HEK293 (cell line): ENCODE measurements at regions not wholly inside any gene's neighbourhood (a gene's known extent, or its start where the extent isn't known, plus 50 kb on each side); places are given as distances from the start of the nearest gene placed in this dataset.

Experiments used
- CTCF ChIA-PET: fragments of 350-600 bp; formaldehyde crosslinking; extraction: SDS; loops from one replicate; lab custom pipeline; 2021; ENCODE audit warnings: antibody characterized with exemption; lab: Yijun Ruan, JAX
- POLR2A ChIA-PET: fragments of 300-600 bp; formaldehyde crosslinking; extraction: SDS; loops from one replicate; lab custom pipeline; 2020; ENCODE audit warnings: antibody characterized with exemption, inconsistent platforms; lab: Yijun Ruan, JAX
- H3K27ac ChIP-seq: fragments of 200-500 bp; sonication (Bioruptor generic); 2 replicates; pipeline ENCODE4 v1.5.1; 2014; ENCODE audit warnings: low read depth, low read length, control low read depth, inconsistent platforms; ENCODE audit errors: extremely low read depth
- H3K36me3 ChIP-seq, 2 experiments: fragments of 200-500 bp in 1 of 2; sonication (Bioruptor generic) in 1 of 2; 1 replicate in 1 of 2; 2 replicates in 1 of 2; pipeline ENCODE4 v1.5.1; 2014 to 2017; ENCODE audit warnings: inconsistent platforms in 2 of 2, low read length in 2 of 2; ENCODE audit not compliant: control insufficient read depth in 2 of 2, insufficient read depth in 1 of 2
- H3K4me1 ChIP-seq: fragments of 200-500 bp; sonication (Bioruptor generic); 2 replicates; pipeline ENCODE4 v1.5.1; 2014; ENCODE audit warnings: mild to moderate bottlenecking, low read length, inconsistent platforms; ENCODE audit not compliant: control insufficient read depth, insufficient read depth
- H3K4me3 ChIP-seq: 2 replicates; pipeline ENCODE4 v1.5.1; 2011; ENCODE audit warnings: low read depth, mild to moderate bottlenecking, control low read depth, low read length, moderate library complexity
- H3K9me3 ChIP-seq: fragments of 200-500 bp; sonication (Bioruptor generic); 2 replicates; pipeline ENCODE4 v1.5.1; 2014; ENCODE audit warnings: low read depth, low read length, inconsistent platforms; ENCODE audit not compliant: control insufficient read depth, insufficient read depth
- KLF10 ChIP-seq: fragments of 450-650 bp; IDR thresholded peaks from 2 replicates; pipeline ENCODE4 v1.5.1; 2018; ENCODE audit warnings: missing biosample characterization, mild to moderate bottlenecking, missing genetic modification characterization
- MEIS1 ChIP-seq: sonication (generic); formaldehyde crosslinking; IDR thresholded peaks from 2 replicates; pipeline ENCODE4 v1.8.1; 2022; ENCODE audit warnings: missing genetic modification reagents, mild to moderate bottlenecking, borderline replicate concordance
- OSR2 ChIP-seq: fragments of 450-650 bp; formaldehyde crosslinking; IDR thresholded peaks from 2 replicates; pipeline ENCODE4 v1.5.1; 2016; ENCODE audit warnings: missing biosample characterization, missing genetic modification characterization
- REPIN1 ChIP-seq: fragments of 450-650 bp; formaldehyde crosslinking; IDR thresholded peaks from 2 replicates; pipeline ENCODE4 v1.5.1; 2017; ENCODE audit warnings: missing biosample characterization, missing genetic modification characterization, low read depth
- TRIM28 ChIP-seq: IDR thresholded peaks from 2 replicates; pipeline ENCODE4 v1.6.1; 2011; ENCODE audit warnings: low read length, control low read depth, borderline replicate concordance
- ZBTB20 ChIP-seq: fragments of 450-650 bp; formaldehyde crosslinking; IDR thresholded peaks from 2 replicates; pipeline ENCODE4 v1.5.1; 2016; ENCODE audit warnings: missing biosample characterization, missing genetic modification characterization
- ZFP41 ChIP-seq: fragments of 450-650 bp; formaldehyde crosslinking; IDR thresholded peaks from 2 replicates; pipeline ENCODE4 v1.5.1; 2016; ENCODE audit warnings: missing biosample characterization, missing genetic modification characterization, borderline replicate concordance
- ZNF10 ChIP-seq: fragments of 450-650 bp; formaldehyde crosslinking; IDR thresholded peaks from 2 replicates; pipeline ENCODE4 v1.5.1; 2017; ENCODE audit warnings: missing biosample characterization, missing genetic modification characterization
- ZNF211 ChIP-seq: fragments of 450-650 bp; formaldehyde crosslinking; IDR thresholded peaks from 2 replicates; pipeline ENCODE4 v1.5.1; 2016; ENCODE audit warnings: low read depth, missing biosample characterization, missing genetic modification characterization
- ZNF221 ChIP-seq: fragments of 450-650 bp; formaldehyde crosslinking; IDR thresholded peaks from 2 replicates; pipeline ENCODE4 v1.5.1; 2017; ENCODE audit warnings: missing biosample characterization, missing genetic modification characterization, borderline replicate concordance
- ZNF266 ChIP-seq: fragments of 450-650 bp; formaldehyde crosslinking; IDR thresholded peaks from 2 replicates; pipeline ENCODE4 v1.5.1; 2016; ENCODE audit warnings: missing biosample characterization, missing genetic modification characterization, low read depth
- ZNF558 ChIP-seq: fragments of 450-650 bp; formaldehyde crosslinking; IDR thresholded peaks from 2 replicates; pipeline ENCODE4 v1.5.1; 2016; ENCODE audit warnings: missing biosample characterization, missing genetic modification characterization
- ZNF561 ChIP-seq: fragments of 450-650 bp; IDR thresholded peaks from 2 replicates; pipeline ENCODE4 v1.5.1; 2018; ENCODE audit warnings: missing biosample characterization, missing genetic modification characterization, borderline replicate concordance
- TF ChIP-seq, protein P1 (sequence below): fragments of 450-650 bp; formaldehyde crosslinking; IDR thresholded peaks from 2 replicates; pipeline ENCODE4 v1.5.1; 2016; ENCODE audit warnings: missing biosample characterization, missing genetic modification characterization
- TF ChIP-seq, protein P2 (sequence below): fragments of 450-650 bp; formaldehyde crosslinking; IDR thresholded peaks from 2 replicates; pipeline ENCODE4 v1.5.1; 2016; ENCODE audit warnings: missing biosample characterization, missing genetic modification characterization
- TF ChIP-seq, protein P3 (sequence below): fragments of 450-650 bp; formaldehyde crosslinking; IDR thresholded peaks from 2 replicates; pipeline ENCODE4 v1.5.1; 2017; ENCODE audit warnings: missing biosample characterization, missing genetic modification characterization
- TF ChIP-seq, protein P4 (sequence below): fragments of 450-650 bp; formaldehyde crosslinking; IDR thresholded peaks from 2 replicates; pipeline ENCODE4 v1.5.1; 2016; ENCODE audit warnings: missing biosample characterization, missing genetic modification characterization
- TF ChIP-seq, protein P5 (sequence below): sonication (generic); formaldehyde crosslinking; IDR thresholded peaks from 2 replicates; pipeline ENCODE4 v1.8.1; 2022; ENCODE audit warnings: mild to moderate bottlenecking, moderate library complexity, missing genetic modification reagents
- TF ChIP-seq, protein P6 (sequence below): fragments of 450-650 bp; formaldehyde crosslinking; IDR thresholded peaks from 2 replicates; pipeline ENCODE4 v1.5.1; 2016; ENCODE audit warnings: missing biosample characterization, missing genetic modification characterization
- TF ChIP-seq, protein P7 (sequence below): fragments of 450-650 bp; IDR thresholded peaks from 2 replicates; pipeline ENCODE4 v1.5.1; 2018; ENCODE audit warnings: missing biosample characterization, mild to moderate bottlenecking, missing genetic modification characterization
- TF ChIP-seq, protein P8 (sequence below): fragments of 450-650 bp; formaldehyde crosslinking; IDR thresholded peaks from 2 replicates; pipeline ENCODE4 v1.5.1; 2016; ENCODE audit warnings: missing biosample characterization, missing genetic modification characterization, borderline replicate concordance

DNA sequence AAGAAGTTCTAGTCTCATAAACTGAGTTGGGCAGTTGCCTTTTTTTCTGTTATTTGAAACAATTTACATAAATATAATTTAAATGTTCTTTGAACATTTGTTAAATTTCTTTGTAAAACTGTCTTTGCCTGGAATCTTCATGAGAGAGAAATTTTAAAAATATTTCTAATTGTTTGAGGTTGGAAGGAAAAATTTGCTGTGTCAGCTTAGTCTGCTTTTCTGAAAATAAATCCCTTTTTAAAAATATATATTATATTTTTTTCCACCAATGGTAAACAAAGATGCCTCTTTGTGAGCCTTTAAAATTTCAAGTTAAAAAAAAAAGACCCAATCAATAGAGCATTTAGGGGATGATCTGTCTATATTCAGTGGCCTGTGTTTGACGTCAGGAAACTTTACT lies 542.7 kb downstream of the KIF4B start:
- Histone ChIP-seq H3K4me3 (no peak overlapping the region), H3K36me3 (no peaks in the 10 kb centered on the region), H3K4me1 (no peaks in the 10 kb centered on the region), H3K27ac (no peak overlapping the region)
- ChIA-PET POLR2A (no interaction called here), CTCF (no interaction called here)
- TF ChIP-seq, protein P1, sequence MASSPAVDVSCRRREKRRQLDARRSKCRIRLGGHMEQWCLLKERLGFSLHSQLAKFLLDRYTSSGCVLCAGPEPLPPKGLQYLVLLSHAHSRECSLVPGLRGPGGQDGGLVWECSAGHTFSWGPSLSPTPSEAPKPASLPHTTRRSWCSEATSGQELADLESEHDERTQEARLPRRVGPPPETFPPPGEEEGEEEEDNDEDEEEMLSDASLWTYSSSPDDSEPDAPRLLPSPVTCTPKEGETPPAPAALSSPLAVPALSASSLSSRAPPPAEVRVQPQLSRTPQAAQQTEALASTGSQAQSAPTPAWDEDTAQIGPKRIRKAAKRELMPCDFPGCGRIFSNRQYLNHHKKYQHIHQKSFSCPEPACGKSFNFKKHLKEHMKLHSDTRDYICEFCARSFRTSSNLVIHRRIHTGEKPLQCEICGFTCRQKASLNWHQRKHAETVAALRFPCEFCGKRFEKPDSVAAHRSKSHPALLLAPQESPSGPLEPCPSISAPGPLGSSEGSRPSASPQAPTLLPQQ (tag by site-specific recombination): no peak
- TF ChIP-seq, protein P2, sequence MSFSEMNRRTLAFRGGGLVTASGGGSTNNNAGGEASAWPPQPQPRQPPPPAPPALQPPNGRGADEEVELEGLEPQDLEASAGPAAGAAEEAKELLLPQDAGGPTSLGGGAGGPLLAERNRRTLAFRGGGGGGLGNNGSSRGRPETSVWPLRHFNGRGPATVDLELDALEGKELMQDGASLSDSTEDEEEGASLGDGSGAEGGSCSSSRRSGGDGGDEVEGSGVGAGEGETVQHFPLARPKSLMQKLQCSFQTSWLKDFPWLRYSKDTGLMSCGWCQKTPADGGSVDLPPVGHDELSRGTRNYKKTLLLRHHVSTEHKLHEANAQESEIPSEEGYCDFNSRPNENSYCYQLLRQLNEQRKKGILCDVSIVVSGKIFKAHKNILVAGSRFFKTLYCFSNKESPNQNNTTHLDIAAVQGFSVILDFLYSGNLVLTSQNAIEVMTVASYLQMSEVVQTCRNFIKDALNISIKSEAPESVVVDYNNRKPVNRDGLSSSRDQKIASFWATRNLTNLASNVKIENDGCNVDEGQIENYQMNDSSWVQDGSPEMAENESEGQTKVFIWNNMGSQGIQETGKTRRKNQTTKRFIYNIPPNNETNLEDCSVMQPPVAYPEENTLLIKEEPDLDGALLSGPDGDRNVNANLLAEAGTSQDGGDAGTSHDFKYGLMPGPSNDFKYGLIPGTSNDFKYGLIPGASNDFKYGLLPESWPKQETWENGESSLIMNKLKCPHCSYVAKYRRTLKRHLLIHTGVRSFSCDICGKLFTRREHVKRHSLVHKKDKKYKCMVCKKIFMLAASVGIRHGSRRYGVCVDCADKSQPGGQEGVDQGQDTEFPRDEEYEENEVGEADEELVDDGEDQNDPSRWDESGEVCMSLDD (tag by site-specific recombination): no peak
- no peak for TF ChIP-seq ZNF10 (tag by site-specific recombination)
- TF ChIP-seq TRIM28: no peak
- TF ChIP-seq, protein P3, sequence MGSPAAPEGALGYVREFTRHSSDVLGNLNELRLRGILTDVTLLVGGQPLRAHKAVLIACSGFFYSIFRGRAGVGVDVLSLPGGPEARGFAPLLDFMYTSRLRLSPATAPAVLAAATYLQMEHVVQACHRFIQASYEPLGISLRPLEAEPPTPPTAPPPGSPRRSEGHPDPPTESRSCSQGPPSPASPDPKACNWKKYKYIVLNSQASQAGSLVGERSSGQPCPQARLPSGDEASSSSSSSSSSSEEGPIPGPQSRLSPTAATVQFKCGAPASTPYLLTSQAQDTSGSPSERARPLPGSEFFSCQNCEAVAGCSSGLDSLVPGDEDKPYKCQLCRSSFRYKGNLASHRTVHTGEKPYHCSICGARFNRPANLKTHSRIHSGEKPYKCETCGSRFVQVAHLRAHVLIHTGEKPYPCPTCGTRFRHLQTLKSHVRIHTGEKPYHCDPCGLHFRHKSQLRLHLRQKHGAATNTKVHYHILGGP (tag by site-specific recombination): no peak
- no peak for TF ChIP-seq REPIN1
- TF ChIP-seq, protein P4, sequence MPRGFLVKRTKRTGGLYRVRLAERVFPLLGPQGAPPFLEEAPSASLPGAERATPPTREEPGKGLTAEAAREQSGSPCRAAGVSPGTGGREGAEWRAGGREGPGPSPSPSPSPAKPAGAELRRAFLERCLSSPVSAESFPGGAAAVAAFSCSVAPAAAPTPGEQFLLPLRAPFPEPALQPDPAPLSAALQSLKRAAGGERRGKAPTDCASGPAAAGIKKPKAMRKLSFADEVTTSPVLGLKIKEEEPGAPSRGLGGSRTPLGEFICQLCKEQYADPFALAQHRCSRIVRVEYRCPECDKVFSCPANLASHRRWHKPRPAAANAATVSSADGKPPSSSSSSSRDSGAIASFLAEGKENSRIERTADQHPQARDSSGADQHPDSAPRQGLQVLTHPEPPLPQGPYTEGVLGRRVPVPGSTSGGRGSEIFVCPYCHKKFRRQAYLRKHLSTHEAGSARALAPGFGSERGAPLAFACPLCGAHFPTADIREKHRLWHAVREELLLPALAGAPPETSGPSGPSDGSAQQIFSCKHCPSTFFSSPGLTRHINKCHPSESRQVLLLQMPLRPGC (tag by site-specific recombination): no peak
- TF ChIP-seq OSR2 (tag by site-specific recombination): no peak
- TF ChIP-seq, protein P5, sequence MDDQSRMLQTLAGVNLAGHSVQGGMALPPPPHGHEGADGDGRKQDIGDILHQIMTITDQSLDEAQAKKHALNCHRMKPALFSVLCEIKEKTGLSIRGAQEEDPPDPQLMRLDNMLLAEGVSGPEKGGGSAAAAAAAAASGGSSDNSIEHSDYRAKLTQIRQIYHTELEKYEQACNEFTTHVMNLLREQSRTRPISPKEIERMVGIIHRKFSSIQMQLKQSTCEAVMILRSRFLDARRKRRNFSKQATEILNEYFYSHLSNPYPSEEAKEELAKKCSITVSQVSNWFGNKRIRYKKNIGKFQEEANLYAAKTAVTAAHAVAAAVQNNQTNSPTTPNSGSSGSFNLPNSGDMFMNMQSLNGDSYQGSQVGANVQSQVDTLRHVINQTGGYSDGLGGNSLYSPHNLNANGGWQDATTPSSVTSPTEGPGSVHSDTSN (CRISPR knock-in tag): no peak
- no peak for TF ChIP-seq ZNF211 (tag by site-specific recombination)
- no peak for TF ChIP-seq ZNF561 (tag by site-specific recombination)
- TF ChIP-seq ZNF221: no peak
- no peak for TF ChIP-seq MEIS1 (CRISPR knock-in tag)
- TF ChIP-seq ZFP41: no peak
- TF ChIP-seq, protein P6, sequence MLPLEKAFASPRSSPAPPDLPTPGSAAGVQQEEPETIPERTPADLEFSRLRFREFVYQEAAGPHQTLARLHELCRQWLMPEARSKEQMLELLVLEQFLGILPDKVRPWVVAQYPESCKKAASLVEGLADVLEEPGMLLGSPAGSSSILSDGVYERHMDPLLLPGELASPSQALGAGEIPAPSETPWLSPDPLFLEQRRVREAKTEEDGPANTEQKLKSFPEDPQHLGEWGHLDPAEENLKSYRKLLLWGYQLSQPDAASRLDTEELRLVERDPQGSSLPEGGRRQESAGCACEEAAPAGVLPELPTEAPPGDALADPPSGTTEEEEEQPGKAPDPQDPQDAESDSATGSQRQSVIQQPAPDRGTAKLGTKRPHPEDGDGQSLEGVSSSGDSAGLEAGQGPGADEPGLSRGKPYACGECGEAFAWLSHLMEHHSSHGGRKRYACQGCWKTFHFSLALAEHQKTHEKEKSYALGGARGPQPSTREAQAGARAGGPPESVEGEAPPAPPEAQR: no peak
- TF ChIP-seq ZNF558 (tag by site-specific recombination): no peak
- TF ChIP-seq, all 188 proteins: peak for 0
- no peaks in the 10 kb centered on the region for H3K9me3 ChIP-seq

DNA sequence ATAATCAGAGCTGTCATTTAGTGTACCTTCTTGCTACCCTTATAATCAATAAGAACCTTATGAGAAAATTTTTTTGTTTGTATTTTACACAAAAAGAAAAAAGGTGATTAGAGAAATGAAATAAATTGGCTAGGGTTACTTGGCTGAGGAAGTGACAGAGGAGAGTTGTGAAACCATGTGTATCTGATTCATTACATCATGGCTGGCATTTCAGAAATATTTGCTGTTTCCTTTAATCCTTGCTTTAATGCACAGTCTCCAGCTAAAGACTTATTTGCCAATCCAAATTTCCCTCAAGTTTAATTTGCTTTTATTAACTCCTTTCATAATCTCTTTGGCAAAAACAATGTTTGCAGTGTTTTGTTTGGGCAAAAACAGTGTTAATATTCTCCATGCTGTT lies 543.1 kb downstream of the KIF4B start:
- no peaks in the 10 kb centered on the region for H3K36me3 ChIP-seq
- POLR2A ChIA-PET: no interaction called here
- no peak overlapping the region for H3K4me3 ChIP-seq
- H3K9me3 ChIP-seq: no peaks in the 10 kb centered on the region
- CTCF ChIA-PET: no interaction called here
- no peaks in the 10 kb centered on the region for H3K4me1 ChIP-seq
- H3K27ac ChIP-seq: no peak overlapping the region
- TF ChIP-seq, protein P7, sequence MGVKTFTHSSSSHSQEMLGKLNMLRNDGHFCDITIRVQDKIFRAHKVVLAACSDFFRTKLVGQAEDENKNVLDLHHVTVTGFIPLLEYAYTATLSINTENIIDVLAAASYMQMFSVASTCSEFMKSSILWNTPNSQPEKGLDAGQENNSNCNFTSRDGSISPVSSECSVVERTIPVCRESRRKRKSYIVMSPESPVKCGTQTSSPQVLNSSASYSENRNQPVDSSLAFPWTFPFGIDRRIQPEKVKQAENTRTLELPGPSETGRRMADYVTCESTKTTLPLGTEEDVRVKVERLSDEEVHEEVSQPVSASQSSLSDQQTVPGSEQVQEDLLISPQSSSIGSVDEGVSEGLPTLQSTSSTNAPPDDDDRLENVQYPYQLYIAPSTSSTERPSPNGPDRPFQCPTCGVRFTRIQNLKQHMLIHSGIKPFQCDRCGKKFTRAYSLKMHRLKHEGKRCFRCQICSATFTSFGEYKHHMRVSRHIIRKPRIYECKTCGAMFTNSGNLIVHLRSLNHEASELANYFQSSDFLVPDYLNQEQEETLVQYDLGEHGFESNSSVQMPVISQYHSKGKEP (tag by site-specific recombination): no peak
- TF ChIP-seq, protein P8, sequence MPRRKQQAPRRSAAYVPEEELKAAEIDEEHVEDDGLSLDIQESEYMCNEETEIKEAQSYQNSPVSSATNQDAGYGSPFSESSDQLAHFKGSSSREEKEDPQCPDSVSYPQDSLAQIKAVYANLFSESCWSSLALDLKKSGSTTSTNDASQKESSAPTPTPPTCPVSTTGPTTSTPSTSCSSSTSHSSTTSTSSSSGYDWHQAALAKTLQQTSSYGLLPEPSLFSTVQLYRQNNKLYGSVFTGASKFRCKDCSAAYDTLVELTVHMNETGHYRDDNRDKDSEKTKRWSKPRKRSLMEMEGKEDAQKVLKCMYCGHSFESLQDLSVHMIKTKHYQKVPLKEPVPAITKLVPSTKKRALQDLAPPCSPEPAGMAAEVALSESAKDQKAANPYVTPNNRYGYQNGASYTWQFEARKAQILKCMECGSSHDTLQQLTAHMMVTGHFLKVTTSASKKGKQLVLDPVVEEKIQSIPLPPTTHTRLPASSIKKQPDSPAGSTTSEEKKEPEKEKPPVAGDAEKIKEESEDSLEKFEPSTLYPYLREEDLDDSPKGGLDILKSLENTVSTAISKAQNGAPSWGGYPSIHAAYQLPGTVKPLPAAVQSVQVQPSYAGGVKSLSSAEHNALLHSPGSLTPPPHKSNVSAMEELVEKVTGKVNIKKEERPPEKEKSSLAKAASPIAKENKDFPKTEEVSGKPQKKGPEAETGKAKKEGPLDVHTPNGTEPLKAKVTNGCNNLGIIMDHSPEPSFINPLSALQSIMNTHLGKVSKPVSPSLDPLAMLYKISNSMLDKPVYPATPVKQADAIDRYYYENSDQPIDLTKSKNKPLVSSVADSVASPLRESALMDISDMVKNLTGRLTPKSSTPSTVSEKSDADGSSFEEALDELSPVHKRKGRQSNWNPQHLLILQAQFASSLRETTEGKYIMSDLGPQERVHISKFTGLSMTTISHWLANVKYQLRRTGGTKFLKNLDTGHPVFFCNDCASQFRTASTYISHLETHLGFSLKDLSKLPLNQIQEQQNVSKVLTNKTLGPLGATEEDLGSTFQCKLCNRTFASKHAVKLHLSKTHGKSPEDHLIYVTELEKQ (tag by site-specific recombination): no peak
- TF ChIP-seq ZFP41: no peak
- no peak for TF ChIP-seq ZNF266 (tag by site-specific recombination)
- no peak for TF ChIP-seq ZBTB20
- TF ChIP-seq KLF10 (tag by site-specific recombination): no peak
